Brain microvascular endothelial cell (primary cell): ENCODE measurements at regions not wholly inside any gene's neighbourhood (a gene's known extent, or its start where the extent isn't known, plus 50 kb on each side); places are given as distances from the start of the nearest gene placed in this dataset.

Experiments used
- DNase-seq: peaks from one replicate; pipeline ENCODE4 v3.0.0-alpha.2; 2020
- H3K27ac ChIP-seq: fragments of 250-450 bp; sonication (Bioruptor Pico); 2 replicates; pipeline ENCODE4 v1.5.1; 2020; ENCODE audit warnings: mild to moderate bottlenecking, moderate library complexity
- H3K27me3 ChIP-seq: fragments of 250-450 bp; sonication (Bioruptor Pico); replicated peaks from 2 replicates; pipeline ENCODE4 v1.5.1; 2020; ENCODE audit warnings: mild to moderate bottlenecking
- H3K36me3 ChIP-seq: fragments of 250-450 bp; sonication (Bioruptor Pico); replicated peaks from 2 replicates; pipeline ENCODE4 v1.5.1; 2020; ENCODE audit warnings: mild to moderate bottlenecking
- H3K4me3 ChIP-seq: 2 replicates; pipeline ENCODE4 v1.5.1; 2011; ENCODE audit warnings: low read depth, mild to moderate bottlenecking, control low read depth, low read length, moderate library complexity
- CTCF ChIP-seq: IDR thresholded peaks from 2 replicates; pipeline ENCODE4 v1.5.1; 2011; ENCODE audit warnings: low read depth, mild to moderate bottlenecking, moderate library complexity, low read length, control low read depth, inconsistent platforms; ENCODE audit errors: missing control alignments
- in situ Hi-C: cut with HindIII; loops from 2 replicates; pipeline ENCODE4 v1.10.0; 2017; ENCODE audit warnings: low sequenced_read_pairs, low pct_ligation_motif_present

GRCh38 chr2:209029249-209029648 is 394.6 kb upstream of the MAP2 start:
- Histone ChIP-seq H3K27me3 (no peaks in the 10 kb centered on the region), H3K27ac (no peak overlapping the region), H3K4me3 (no peak overlapping the region), H3K36me3 (no peaks in the 10 kb centered on the region)
- no peak for DNase-seq
- no peak for TF ChIP-seq CTCF
- in situ Hi-C loops: no loop called here

GRCh38 chr2:209044307-209044706 is 379.5 kb upstream of the MAP2 start:
- Histone ChIP-seq H3K27me3 (no peaks in the 10 kb centered on the region), H3K27ac (no peak overlapping the region)
- in situ Hi-C loops: no loop called here

GRCh38 chr2:209046163-209046562 is 377.7 kb upstream of the MAP2 start:
- TF ChIP-seq CTCF: no peak
- DNase-seq: no peak
- Histone ChIP-seq H3K36me3 (no peaks in the 10 kb centered on the region), H3K27me3 (no peaks in the 10 kb centered on the region), H3K4me3 (no peak overlapping the region), H3K27ac (no peak overlapping the region)
- in situ Hi-C loops: no loop called here

More at GRCh38 chr2:209044307-209044706, 379.5 kb upstream of the MAP2 start:
- no peak overlapping the region for H3K4me3 ChIP-seq
- H3K36me3 ChIP-seq: no peaks in the 10 kb centered on the region
- no peak for DNase-seq
- TF ChIP-seq CTCF: no peak

- Histone ChIP-seq H3K36me3 (no peaks in the 10 kb centered on the region), H3K4me3 (no peak overlapping the region), H3K27me3 (no peaks in the 10 kb centered on the region), H3K27ac (no peak overlapping the region)
- TF ChIP-seq CTCF: no peak
- DNase-seq: no peak
- in situ Hi-C loops: no loop called here
Observed at GRCh38 chr2:209049608-209050007, 374.2 kb upstream of the MAP2 start.

GRCh38 chr2:209062210-209062609 is 361.6 kb upstream of the MAP2 start:
- no peak overlapping the region for H3K27ac ChIP-seq
- no peaks in the 10 kb centered on the region for H3K27me3 ChIP-seq
- no peaks in the 10 kb centered on the region for H3K36me3 ChIP-seq
- TF ChIP-seq CTCF: no peak
- in situ Hi-C loops: no loop called here
- DNase-seq: no peak
- no peak overlapping the region for H3K4me3 ChIP-seq

- Histone ChIP-seq H3K36me3 (no peaks in the 10 kb centered on the region), H3K4me3 (no peak overlapping the region), H3K27ac (no peak overlapping the region), H3K27me3 (no peaks in the 10 kb centered on the region)
- no peak for TF ChIP-seq CTCF
- no peak for DNase-seq
- in situ Hi-C loops: no loop called here
Observed at GRCh38 chr2:209070262-209070661, 353.6 kb upstream of the MAP2 start.
